Neural progenitor cell (in vitro differentiated cells): ENCODE measurements at regions not wholly inside any gene's neighbourhood (a gene's known extent, or its start where the extent isn't known, plus 50 kb on each side); places are given as distances from the start of the nearest gene placed in this dataset.
"Not testable (repeated sequence)": the region's sequence is repeated elsewhere in the genome, so short reads cannot be mapped to it uniquely, and the experiment has no call there.

Experiments
- DNase-seq: peaks from one replicate; pipeline ENCODE4 v3.0.0-alpha.2; 2016; ENCODE audit warnings: low spot score
- H2AFZ ChIP-seq: fragments of 200-600 bp; sonication (generic); replicated peaks from 2 replicates; pipeline ENCODE4 v1.6.1; 2016; ENCODE audit warnings: antibody characterized with exemption
- H3F3A ChIP-seq: fragments of 200-600 bp; sonication (generic); 2 replicates; pipeline ENCODE4 v1.6.1; 2016; ENCODE audit warnings: antibody characterized with exemption, low read depth
- H3K27ac ChIP-seq: fragments of 200-600 bp; sonication (generic); 2 replicates; pipeline ENCODE4 v1.5.1; 2016; ENCODE audit warnings: mild to moderate bottlenecking
- H3K27me3 ChIP-seq: fragments of 200-600 bp; sonication (generic); 2 replicates; pipeline ENCODE4 v1.6.1; 2016; ENCODE audit warnings: mild to moderate bottlenecking, moderate library complexity
- H3K36me3 ChIP-seq: fragments of 200-600 bp; sonication (generic); 2 replicates; pipeline ENCODE4 v1.5.1; 2016
- H3K4me1 ChIP-seq: fragments of 200-600 bp; sonication (generic); 2 replicates; pipeline ENCODE4 v1.6.1; 2016; ENCODE audit warnings: mixed run types
- H3K4me2 ChIP-seq: fragments of 200-600 bp; sonication (generic); 2 replicates; pipeline ENCODE4 v1.6.1; 2016
- H3K4me3 ChIP-seq: fragments of 200-600 bp; sonication (generic); 2 replicates; pipeline ENCODE4 v1.5.1; 2016
- H3K79me2 ChIP-seq: fragments of 200-600 bp; sonication (generic); 2 replicates; pipeline ENCODE4 v1.6.1; 2016; ENCODE audit warnings: low read depth
- H3K9ac ChIP-seq: fragments of 200-600 bp; sonication (generic); 2 replicates; pipeline ENCODE4 v1.6.1; 2016
- H3K9me3 ChIP-seq: fragments of 200-600 bp; sonication (generic); 2 replicates; pipeline ENCODE4 v1.5.1; 2016; ENCODE audit warnings: low read depth
- H4K20me1 ChIP-seq: fragments of 200-600 bp; sonication (generic); 2 replicates; pipeline ENCODE4 v1.6.1; 2016; ENCODE audit warnings: low read depth
- H3K27ac Mint-ChIP-seq: 3 replicates; pipeline ENCODE4 v1.8.0; 2021; ENCODE audit warnings: mixed read lengths
- H3K27me3 Mint-ChIP-seq: 2 replicates; pipeline ENCODE4 v1.8.0; 2022; ENCODE audit warnings: low read depth, mild to moderate bottlenecking, inconsistent platforms, moderate library complexity, mixed read lengths; ENCODE audit not compliant: insufficient read depth
- H3K36me3 Mint-ChIP-seq: 3 replicates; pipeline ENCODE4 v1.8.0; 2021; ENCODE audit warnings: mixed read lengths
- H3K4me1 Mint-ChIP-seq: 3 replicates; pipeline ENCODE4 v1.8.0; 2021; ENCODE audit warnings: mixed read lengths
- H3K4me3 Mint-ChIP-seq: 3 replicates; pipeline ENCODE4 v1.8.0; 2021; ENCODE audit warnings: mild to moderate bottlenecking, moderate library complexity, mixed read lengths
- H3K9me3 Mint-ChIP-seq: 3 replicates; pipeline ENCODE4 v1.8.0; 2020; ENCODE audit warnings: mixed read lengths
- CTCF ChIP-seq: fragments of 200-600 bp; sonication (generic); IDR thresholded peaks from 2 replicates; pipeline ENCODE4 v1.5.1; 2017; ENCODE audit warnings: antibody characterized with exemption, mild to moderate bottlenecking
- EZH2 ChIP-seq: fragments of 200-600 bp; sonication (generic); IDR thresholded peaks from 2 replicates; pipeline ENCODE4 v1.6.1; 2017; ENCODE audit warnings: antibody characterized with exemption, mild to moderate bottlenecking, moderate library complexity
- EZH2phosphoT487 ChIP-seq: fragments of 200-600 bp; sonication (generic); IDR thresholded peaks from 2 replicates; pipeline ENCODE4 v1.6.1; 2017; ENCODE audit warnings: antibody characterized with exemption

DNA sequence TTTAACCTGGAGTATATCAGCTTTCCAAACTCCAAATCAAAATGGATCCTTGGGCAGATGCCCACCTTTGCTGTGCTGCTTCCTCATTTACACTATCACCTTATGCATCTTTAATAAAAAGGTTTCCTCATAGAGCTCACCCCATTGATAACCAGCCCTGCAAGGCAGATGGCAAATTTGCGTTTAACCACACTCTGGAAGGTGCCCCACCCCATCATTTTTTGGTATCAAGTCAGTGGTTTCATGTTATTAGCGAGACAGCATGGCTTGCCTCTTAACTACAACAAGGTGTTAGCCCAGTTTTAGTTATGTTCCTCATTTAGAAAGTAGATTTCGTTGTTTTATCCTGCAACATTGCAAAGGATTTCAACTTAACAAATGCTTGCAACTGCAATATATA is 214.0 kb upstream of the WDFY3 start:
- no peak overlapping the region for H3K4me3 Mint-ChIP-seq
- no peak overlapping the region for H3K27ac Mint-ChIP-seq
- TF ChIP-seq EZH2, result no peak
- no peak for TF ChIP-seq EZH2phosphoT487
- TF ChIP-seq CTCF, result no peak
- no peak overlapping the region for H3K27ac ChIP-seq
- no peaks in the 10 kb centered on the region for H3K27me3 Mint-ChIP-seq
- no peaks in the 10 kb centered on the region for H3K9me3 ChIP-seq
- no peaks in the 10 kb centered on the region for H3K27me3 ChIP-seq
- no peaks in the 10 kb centered on the region for H3K79me2 ChIP-seq
- no peak overlapping the region for H3K4me3 ChIP-seq
- no peaks in the 10 kb centered on the region for H3K36me3 ChIP-seq
- H2AFZ ChIP-seq, result peak overlapping the region; percentile 35
- H4K20me1 ChIP-seq, result no peaks in the 10 kb centered on the region
- H3K9ac ChIP-seq, result no peak overlapping the region
- no peaks in the 10 kb centered on the region for H3K36me3 Mint-ChIP-seq
- no peaks in the 10 kb centered on the region for H3K4me1 Mint-ChIP-seq
- no peak for DNase-seq
- H3K9me3 Mint-ChIP-seq, result no peaks in the 10 kb centered on the region
- H3K4me1 ChIP-seq, result no peaks in the 10 kb centered on the region
- H3K4me2 ChIP-seq, result no peak overlapping the region
- H3F3A ChIP-seq, result no peaks in the 10 kb centered on the region

DNA sequence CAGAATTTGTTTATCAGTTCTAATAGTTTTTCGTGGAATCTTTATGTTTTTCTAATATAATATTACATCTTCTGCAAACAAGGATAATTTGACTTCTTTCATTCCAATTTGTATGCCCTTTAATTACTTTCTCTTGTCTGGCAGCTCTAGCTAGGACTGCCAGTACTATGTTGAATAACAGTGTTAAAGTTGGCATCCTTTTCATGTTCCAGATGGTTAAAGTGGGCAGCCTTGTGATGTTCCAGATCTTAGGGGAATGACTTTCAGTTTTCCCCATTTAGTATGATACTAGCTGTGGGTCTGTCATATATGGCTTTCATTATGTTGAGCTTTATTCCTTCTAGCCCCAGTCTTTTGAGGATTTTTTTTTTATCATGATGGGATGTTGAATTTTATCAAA is 220.6 kb upstream of the WDFY3 start:
- Histone ChIP-seq H3K9me3 (no peaks in the 10 kb centered on the region), H3K4me1 (no peaks in the 10 kb centered on the region), H3K4me3 (no peak overlapping the region), H3K9ac (no peak overlapping the region), H3K36me3 (no peaks in the 10 kb centered on the region), H3F3A (no peaks in the 10 kb centered on the region), H2AFZ (no peak overlapping the region), H3K27me3 (no peaks in the 10 kb centered on the region), H4K20me1 (no peaks in the 10 kb centered on the region), H3K27ac (no peak overlapping the region), H3K79me2 (no peaks in the 10 kb centered on the region), H3K4me2 (no peak overlapping the region)
- no peak for TF ChIP-seq CTCF
- Mint-ChIP-seq H3K27me3 (no peaks in the 10 kb centered on the region), H3K4me1 (no peaks in the 10 kb centered on the region), H3K9me3 (peaks cover 8% of the 10 kb centered on the region), H3K4me3 (no peak overlapping the region), H3K36me3 (no peaks in the 10 kb centered on the region), H3K27ac (no peak overlapping the region)
- DNase-seq, result no peak

DNA sequence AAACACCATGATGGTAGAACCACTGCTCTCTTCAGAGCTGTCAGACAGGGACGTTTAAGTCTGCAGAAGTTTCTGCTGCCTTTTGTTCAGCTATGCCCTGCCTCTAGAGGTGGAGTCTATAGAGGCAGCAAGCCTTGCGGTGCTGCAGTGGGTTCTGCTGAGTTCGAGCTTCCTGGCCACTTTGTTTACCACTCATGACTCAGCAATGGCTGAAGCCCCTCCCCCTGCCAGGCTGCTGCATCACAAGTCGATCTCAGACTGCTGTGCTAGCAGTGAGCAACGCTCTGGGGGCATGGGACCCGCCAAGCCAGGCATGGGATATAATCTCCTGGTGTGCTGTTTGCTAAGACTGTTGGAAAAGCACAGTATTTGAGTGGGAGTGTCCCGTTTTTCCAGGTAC is 229.5 kb upstream of the WDFY3 start:
- DNase-seq, result peak; percentile 1
- not testable (repeated sequence) for H3K4me2 ChIP-seq, H3K36me3 Mint-ChIP-seq, H3K4me1 Mint-ChIP-seq, H3K9ac ChIP-seq, H3K79me2 ChIP-seq, H3K4me3 ChIP-seq, H3K36me3 ChIP-seq, H3K4me1 ChIP-seq, H3K27me3 Mint-ChIP-seq, H3K9me3 ChIP-seq, H3K27me3 ChIP-seq, H4K20me1 ChIP-seq, H3K27ac Mint-ChIP-seq, H3F3A ChIP-seq, H3K4me3 Mint-ChIP-seq, H3K27ac ChIP-seq, H2AFZ ChIP-seq
- H3K9me3 Mint-ChIP-seq, result peaks cover 13% of the 10 kb centered on the region

- no peak overlapping the region for H3K27ac Mint-ChIP-seq
- H3K4me3 Mint-ChIP-seq, result no peak overlapping the region
- no peaks in the 10 kb centered on the region for H3K27me3 ChIP-seq
- peaks cover 3% of the 10 kb centered on the region for H3K36me3 Mint-ChIP-seq
- H3K4me1 ChIP-seq, result no peaks in the 10 kb centered on the region
- H3K4me2 ChIP-seq, result no peak overlapping the region
- no peak overlapping the region for H2AFZ ChIP-seq
- no peak overlapping the region for H3K4me3 ChIP-seq
- H3K9me3 Mint-ChIP-seq, result peaks cover 15% of the 10 kb centered on the region
- DNase-seq, result no peak
- H4K20me1 ChIP-seq, result no peaks in the 10 kb centered on the region
- TF ChIP-seq EZH2phosphoT487, result no peak
- no peak for TF ChIP-seq EZH2
- TF ChIP-seq CTCF, result no peak
- H3K79me2 ChIP-seq, result no peaks in the 10 kb centered on the region
- H3K4me1 Mint-ChIP-seq, result no peaks in the 10 kb centered on the region
- no peak overlapping the region for H3K27ac ChIP-seq
- H3K9me3 ChIP-seq, result peaks cover 5% of the 10 kb centered on the region
- H3K9ac ChIP-seq, result no peak overlapping the region
- H3F3A ChIP-seq, result no peaks in the 10 kb centered on the region
- no peaks in the 10 kb centered on the region for H3K36me3 ChIP-seq
- H3K27me3 Mint-ChIP-seq, result no peaks in the 10 kb centered on the region
Measured at GRCh38 chr4:85200106-85200505, 233.6 kb upstream of the WDFY3 start.
